NCI-H446 (cell line): ENCODE measurements at regions not wholly inside any gene's neighbourhood (a gene's known extent, or its start where the extent isn't known, plus 50 kb on each side); places are given as distances from the start of the nearest gene placed in this dataset.
A peak's percentile ranks its signal among the peaks of the same experiment; 100 is the strongest.

Experiments
- DNase-seq, 2 experiments: peaks; one replicate each; lab custom pipeline; 2025; lab: John Stamatoyannopoulos, UW

GRCh38 chr1:115492019-115492595 lies 149.7 kb upstream of the VANGL1 start:
- no peak for DNase-seq

- DNase-seq = no peak
These were observed 150.3 kb upstream of the VANGL1 start for GRCh38 chr1:115491298-115492018.

GRCh38 chr1:115479055-115479482 lies 141.0 kb upstream of the NGF start:
- no peak for DNase-seq

- DNase-seq = no peak
These were observed 139.0 kb upstream of the NGF start for GRCh38 chr1:115477071-115477470.

GRCh38 chr1:115476616-115477015 lies 138.6 kb upstream of the NGF start:
- DNase-seq = no peak

- no peak for DNase-seq
These were observed 137.9 kb upstream of the NGF start for GRCh38 chr1:115475901-115476300.

GRCh38 chr1:115475252-115475651 lies 137.2 kb upstream of the NGF start:
- DNase-seq = no peak

- DNase-seq = no peak
These were observed 136.0 kb upstream of the NGF start for GRCh38 chr1:115473986-115474565.

- DNase-seq = peak in 1 of 2 experiments; percentile 7
These were observed 131.8 kb upstream of the NGF start for GRCh38 chr1:115469703-115470476.

- no peak for DNase-seq
These were observed 129.7 kb upstream of the NGF start for GRCh38 chr1:115467790-115468189.

GRCh38 chr1:115467196-115467595 lies 129.1 kb upstream of the NGF start:
- no peak for DNase-seq

- no peak for DNase-seq
These were observed 128.4 kb upstream of the NGF start for GRCh38 chr1:115466433-115466832.

- no peak for DNase-seq
These were observed 127.8 kb upstream of the NGF start for GRCh38 chr1:115465802-115466363.

GRCh38 chr1:115463347-115463746 lies 125.3 kb upstream of the NGF start:
- no peak for DNase-seq

GRCh38 chr1:115462566-115463076 lies 124.6 kb upstream of the NGF start:
- DNase-seq = no peak

GRCh38 chr1:115461526-115461925 lies 123.5 kb upstream of the NGF start:
- DNase-seq = no peak

GRCh38 chr1:115459161-115459560 lies 121.1 kb upstream of the NGF start:
- no peak for DNase-seq

GRCh38 chr1:115458426-115459114 lies 120.5 kb upstream of the NGF start:
- no peak for DNase-seq

- DNase-seq = peak in 1 of 2 experiments; percentile 4
These were observed 119.2 kb upstream of the NGF start for GRCh38 chr1:115457289-115457688.

- no peak for DNase-seq
These were observed 118.5 kb upstream of the NGF start for GRCh38 chr1:115456441-115456961.

- no peak for DNase-seq
These were observed 116.9 kb upstream of the NGF start for GRCh38 chr1:115454837-115455511.
